AG08396 (cell line): ENCODE measurements at regions not wholly inside any gene's neighbourhood (a gene's known extent, or its start where the extent isn't known, plus 50 kb on each side); places are given as distances from the start of the nearest gene placed in this dataset.

ENCODE experiments used
- DNase-seq: peaks from one replicate; pipeline ENCODE4 v3.0.0; 2012; ENCODE audit warnings: low spot score, mixed read lengths

- DNase-seq: no peak
Observed at GRCh38 chrX:45385757-45386156, 185.1 kb upstream of the DIPK2B start.

- DNase-seq: no peak
Observed at GRCh38 chrX:45381841-45382240, 181.2 kb upstream of the DIPK2B start.

- no peak for DNase-seq
Observed at GRCh38 chrX:45381366-45381765, 180.7 kb upstream of the DIPK2B start.

- no peak for DNase-seq
Observed at GRCh38 chrX:45379236-45379635, 178.6 kb upstream of the DIPK2B start.

GRCh38 chrX:45372151-45372550, 171.5 kb upstream of the DIPK2B start:
- DNase-seq: no peak

- no peak for DNase-seq
Observed at GRCh38 chrX:45368705-45369104, 168.0 kb upstream of the DIPK2B start.

GRCh38 chrX:45363596-45363995, 162.9 kb upstream of the DIPK2B start:
- DNase-seq: no peak

GRCh38 chrX:45360571-45360970, 159.9 kb upstream of the DIPK2B start:
- no peak for DNase-seq

- no peak for DNase-seq
Observed at GRCh38 chrX:45358392-45358791, 157.7 kb upstream of the DIPK2B start.

GRCh38 chrX:45353456-45353855, 152.8 kb upstream of the DIPK2B start:
- DNase-seq: no peak

GRCh38 chrX:45352611-45353010, 151.9 kb upstream of the DIPK2B start:
- DNase-seq: no peak

GRCh38 chrX:45351478-45351877, 150.8 kb upstream of the DIPK2B start:
- peak; percentile 34 for DNase-seq

- DNase-seq: no peak
Observed at GRCh38 chrX:45348296-45348695, 147.6 kb upstream of the DIPK2B start.

- DNase-seq: no peak
Observed at GRCh38 chrX:45347877-45348276, 147.2 kb upstream of the DIPK2B start.

- no peak for DNase-seq
Observed at GRCh38 chrX:45344594-45344993, 143.9 kb upstream of the DIPK2B start.

GRCh38 chrX:45329217-45329616, 128.5 kb upstream of the DIPK2B start:
- no peak for DNase-seq

- no peak for DNase-seq
Observed at GRCh38 chrX:45324941-45325340, 124.3 kb upstream of the DIPK2B start.

- DNase-seq: no peak
Observed at GRCh38 chrX:45323387-45323786, 122.7 kb upstream of the DIPK2B start.

- no peak for DNase-seq
Observed at GRCh38 chrX:45322820-45323219, 122.1 kb upstream of the DIPK2B start.

GRCh38 chrX:45322382-45322781, 121.7 kb upstream of the DIPK2B start:
- peak; percentile 63 for DNase-seq

GRCh38 chrX:45320191-45320590, 119.5 kb upstream of the DIPK2B start:
- no peak for DNase-seq

- no peak for DNase-seq
Observed at GRCh38 chrX:45309801-45310200, 109.1 kb upstream of the DIPK2B start.

- DNase-seq: no peak
Observed at GRCh38 chrX:45309096-45309495, 108.4 kb upstream of the DIPK2B start.

- no peak for DNase-seq
Observed at GRCh38 chrX:45306794-45307193, 106.1 kb upstream of the DIPK2B start.

GRCh38 chrX:45300638-45301037, 100.0 kb upstream of the DIPK2B start:
- DNase-seq: no peak
